GM19452 (cell line): ENCODE measurements at regions not wholly inside any gene's neighbourhood (a gene's known extent, or its start where the extent isn't known, plus 50 kb on each side); places are given as distances from the start of the nearest gene placed in this dataset.

Experiments
- ATAC-seq: cut with Tn5 transposase; IDR thresholded peaks from one replicate; pipeline ENCODE4 v1.9.1; 2021; ENCODE audit not compliant: unreplicated experiment

GRCh38 chr11:87392665-87393064, 354.9 kb downstream of the TMEM135 start:
- ATAC-seq: no peak

- no peak for ATAC-seq
Measured at GRCh38 chr11:87391496-87391895, 353.8 kb downstream of the TMEM135 start.

GRCh38 chr11:87384078-87384729, 346.5 kb downstream of the TMEM135 start:
- ATAC-seq: no peak

- no peak for ATAC-seq
Measured at GRCh38 chr11:87374038-87374807, 336.5 kb downstream of the TMEM135 start.
